SKM-1 treated with dmso at 0.1 percent for 144 hours (cell line): ENCODE measurements at regions not wholly inside any gene's neighbourhood (a gene's known extent, or its start where the extent isn't known, plus 50 kb on each side); places are given as distances from the start of the nearest gene placed in this dataset.
A peak's percentile ranks its signal among the peaks of the same experiment; 100 is the strongest.
"Not testable (repeated sequence)": the region's sequence is repeated elsewhere in the genome, so short reads cannot be mapped to it uniquely, and the experiment has no call there.

Experiments used
- DNase-seq: peaks from one replicate; lab custom pipeline; 2025; ENCODE audit not compliant: unreplicated experiment; lab: John Stamatoyannopoulos, UW

DNA sequence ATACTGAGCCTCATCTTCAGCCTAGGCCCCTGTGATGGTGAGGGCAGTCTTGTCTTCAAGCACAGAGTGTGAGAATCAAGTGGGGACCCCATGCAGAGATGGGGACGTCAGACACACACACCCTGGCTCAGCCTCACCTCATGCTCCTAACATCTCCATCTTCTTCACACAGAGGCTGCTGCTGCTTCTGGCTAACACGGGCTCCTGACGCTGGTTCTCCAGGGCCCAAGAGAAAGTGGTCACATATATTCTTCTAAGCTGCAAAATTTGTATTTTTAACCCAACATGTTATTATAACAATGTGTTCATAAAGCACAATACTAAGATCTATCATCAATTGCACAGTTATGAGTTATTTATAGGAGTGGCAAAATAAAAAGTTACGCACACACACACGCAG, 101.2 kb downstream of the VPREB1 start:
- DNase-seq, result no peak

DNA sequence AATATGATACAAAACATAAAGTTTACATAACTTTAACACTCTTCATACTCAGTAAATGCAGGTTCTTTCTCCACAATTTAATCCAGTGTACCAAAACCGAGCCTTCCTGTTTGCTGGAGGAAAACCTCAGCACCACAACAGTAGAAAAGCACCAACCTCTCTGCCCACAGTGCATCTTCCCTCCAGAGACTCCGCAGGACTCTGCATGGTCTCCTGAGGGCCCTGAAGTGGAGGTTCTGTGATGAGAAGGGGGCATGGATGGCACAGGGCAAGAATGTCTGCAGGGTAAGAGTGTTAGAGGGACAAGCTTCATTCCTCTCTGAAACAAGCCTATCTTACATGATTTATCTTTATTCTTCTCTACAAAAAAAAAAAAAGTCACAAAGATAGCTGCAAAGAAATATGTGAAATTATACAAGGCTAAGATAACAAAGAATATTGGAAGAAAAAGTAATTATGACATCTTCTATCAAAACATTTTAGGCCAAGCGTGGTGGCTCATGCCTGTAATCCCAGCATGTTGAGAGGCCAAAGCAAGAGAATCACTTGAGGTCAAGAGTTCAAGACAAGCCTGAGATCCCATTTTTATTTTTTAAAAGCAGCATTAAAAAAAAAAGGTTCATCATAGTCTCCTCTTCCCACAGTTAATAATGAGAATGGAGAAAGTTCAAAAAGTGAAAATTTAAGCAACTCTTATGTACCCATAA, 102.0 kb downstream of the VPREB1 start:
- DNase-seq, result no peak

DNA sequence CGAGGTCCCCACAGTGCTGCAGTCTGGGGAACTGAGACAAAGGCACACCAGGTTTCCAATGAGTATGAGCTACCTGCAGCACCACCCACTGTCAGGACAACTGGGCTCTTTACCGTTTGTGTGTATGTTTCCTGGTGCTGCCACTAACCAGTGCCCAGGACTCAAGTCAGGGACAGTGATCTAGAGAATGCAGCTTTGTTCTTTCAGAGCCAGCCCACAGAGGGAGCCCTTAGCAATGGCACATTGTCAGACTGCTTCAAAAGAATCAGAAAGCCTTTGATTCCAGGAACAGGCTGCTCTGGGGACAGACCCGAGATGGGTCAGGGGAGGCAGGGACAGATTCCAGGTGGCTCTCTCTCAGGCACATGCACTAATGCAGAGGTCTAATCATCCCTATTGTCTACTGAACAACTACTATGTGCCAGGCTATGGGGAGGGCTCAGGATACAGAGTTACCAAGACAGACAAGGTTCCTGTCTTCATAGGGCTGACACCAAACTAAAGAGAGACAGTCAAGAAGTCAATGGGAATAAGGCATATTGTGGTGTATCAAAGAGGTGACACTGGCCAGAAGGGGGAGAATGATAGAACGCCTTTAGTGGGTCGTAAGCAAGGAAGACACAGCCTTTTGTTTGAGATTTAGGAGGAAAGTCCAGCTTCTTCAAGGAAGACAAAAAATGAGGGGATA, 103.7 kb downstream of the VPREB1 start:
- DNase-seq, result no peak

DNA sequence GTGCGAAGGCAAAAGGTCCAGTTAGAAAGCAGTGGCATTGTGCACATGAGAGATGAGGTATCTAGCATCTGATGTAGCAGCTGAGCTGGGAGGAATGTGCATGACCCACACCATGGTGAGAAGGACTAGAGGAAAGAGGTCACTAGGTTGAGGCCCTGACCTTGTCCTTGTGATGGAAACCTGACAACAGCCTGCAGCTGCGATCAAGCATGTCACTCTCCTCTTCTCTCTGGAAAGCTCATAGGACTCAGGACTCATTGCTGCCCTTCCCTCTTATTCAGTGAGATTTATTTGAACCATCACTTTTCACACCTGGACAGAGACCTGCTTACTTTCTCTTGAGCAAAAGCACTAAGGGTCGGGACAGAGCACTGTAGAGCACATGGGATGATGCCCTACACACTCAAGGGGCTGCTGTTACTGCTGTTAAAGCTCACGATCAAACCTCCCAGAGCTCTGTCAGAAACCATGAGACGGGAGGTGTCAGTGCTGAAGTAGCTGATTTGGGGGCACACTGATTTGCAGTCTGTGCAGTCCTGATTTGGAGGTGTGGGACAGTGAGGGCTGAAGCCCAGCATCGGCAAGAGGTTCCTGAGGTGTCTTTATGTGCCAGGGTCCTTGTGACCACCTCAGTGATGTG, 104.3 kb downstream of the VPREB1 start:
- no peak for DNase-seq

DNA sequence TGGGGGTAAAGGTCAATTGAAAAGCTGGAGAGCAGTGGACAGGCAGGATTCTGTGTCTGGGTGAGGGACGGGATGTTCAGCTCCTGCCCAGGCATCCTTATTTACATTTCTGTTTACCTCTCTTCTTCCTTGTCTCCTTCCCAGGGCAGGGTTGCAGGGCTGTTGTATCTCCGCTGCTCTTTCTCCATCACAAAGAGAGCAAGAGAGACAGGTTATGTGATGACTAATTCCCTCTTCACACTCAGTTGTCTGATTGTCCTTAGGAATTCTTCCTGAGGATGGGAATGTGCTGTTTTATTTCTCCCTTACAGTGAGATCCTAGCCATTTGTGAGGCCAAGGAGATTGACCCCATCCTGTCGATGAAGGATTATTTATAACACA, 104.9 kb downstream of the VPREB1 start:
- DNase-seq, result no peak

DNA sequence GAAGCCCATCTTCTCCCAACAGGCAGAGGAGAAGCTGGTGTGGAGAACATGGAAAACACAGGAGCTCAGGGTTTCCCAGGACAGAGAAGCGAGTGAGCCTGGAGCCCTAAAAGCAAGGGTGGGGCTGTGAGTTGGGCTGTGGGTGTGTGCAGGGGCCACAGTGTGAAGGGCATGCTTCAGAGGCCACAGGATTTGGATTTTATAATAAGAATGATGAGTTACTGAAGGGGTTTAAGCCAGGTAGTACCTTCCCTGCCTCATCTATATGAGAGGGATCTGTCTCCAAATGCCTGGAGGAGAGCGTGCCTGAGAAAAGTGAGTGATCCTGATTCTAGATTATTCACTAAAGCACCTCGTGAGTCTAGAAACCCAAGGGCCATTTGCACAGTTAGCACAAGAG, 106.8 kb downstream of the VPREB1 start:
- DNase-seq, result no peak

DNA sequence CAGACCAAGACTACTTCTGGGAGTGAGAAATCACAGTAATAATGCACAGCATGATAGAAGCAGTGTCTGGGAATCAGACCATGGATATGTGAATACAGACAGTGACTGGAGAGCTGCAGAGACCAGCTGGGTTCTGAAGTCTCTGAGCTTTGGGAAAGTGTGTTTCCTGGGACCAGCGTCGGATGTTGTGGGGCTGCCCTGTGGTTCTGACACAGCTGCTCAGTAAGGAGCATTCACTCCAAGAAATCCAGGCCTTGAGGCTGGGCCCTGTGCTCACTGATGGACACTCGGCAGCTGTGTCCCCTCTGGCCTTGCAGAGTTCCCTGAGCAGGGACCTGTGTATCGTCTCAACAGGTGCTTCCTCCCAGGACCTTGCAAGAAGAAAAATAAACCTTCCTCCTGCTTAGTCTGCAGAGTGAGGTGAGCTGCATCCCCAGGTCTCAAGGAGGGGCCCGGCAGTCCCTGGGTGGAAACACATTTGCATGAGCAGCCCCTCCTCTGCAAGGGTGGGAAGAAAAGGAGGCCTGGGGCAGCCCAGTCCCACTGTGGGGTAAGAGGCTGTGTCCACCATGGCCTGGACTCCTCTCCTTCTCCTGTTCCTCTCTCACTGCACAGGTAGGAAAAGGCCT, 107.9 kb downstream of the VPREB1 start:
- DNase-seq, result no peak

DNA sequence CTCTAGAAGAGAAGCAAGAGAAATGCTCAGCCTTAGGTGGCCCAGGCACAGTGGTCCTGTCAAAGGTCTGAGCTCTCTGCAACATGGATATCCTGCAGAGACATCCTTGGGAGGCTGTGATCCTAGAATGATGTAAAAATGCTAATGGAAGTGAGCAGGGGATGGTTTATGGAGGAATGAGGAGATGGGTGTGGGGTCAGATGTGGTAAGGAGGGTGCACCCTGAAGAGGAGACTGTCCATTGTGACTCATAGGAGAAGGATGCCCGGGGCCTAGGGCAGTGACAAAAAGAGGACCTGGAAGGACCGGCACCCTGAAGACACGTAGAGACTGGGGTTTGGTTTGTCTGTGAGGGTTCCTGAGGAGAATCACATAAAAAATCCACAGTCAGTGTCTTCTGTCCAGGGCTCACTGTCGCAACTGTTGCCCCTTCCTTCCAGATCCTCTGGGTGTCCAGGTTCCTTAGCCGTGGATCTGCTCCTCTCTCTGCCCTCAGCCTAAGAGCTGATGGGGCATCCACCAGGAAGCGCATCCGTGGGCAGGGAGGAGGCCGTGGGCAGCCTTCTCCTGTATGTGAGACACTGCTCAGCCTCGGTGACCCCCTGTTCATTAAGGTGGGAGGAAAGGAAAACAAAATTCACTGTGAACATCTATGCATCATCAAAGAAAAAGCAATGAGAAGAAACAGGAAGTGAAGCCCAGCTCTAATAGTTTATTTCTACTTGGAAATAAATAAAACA, 110.7 kb downstream of the VPREB1 start:
- DNase-seq, result no peak

DNA sequence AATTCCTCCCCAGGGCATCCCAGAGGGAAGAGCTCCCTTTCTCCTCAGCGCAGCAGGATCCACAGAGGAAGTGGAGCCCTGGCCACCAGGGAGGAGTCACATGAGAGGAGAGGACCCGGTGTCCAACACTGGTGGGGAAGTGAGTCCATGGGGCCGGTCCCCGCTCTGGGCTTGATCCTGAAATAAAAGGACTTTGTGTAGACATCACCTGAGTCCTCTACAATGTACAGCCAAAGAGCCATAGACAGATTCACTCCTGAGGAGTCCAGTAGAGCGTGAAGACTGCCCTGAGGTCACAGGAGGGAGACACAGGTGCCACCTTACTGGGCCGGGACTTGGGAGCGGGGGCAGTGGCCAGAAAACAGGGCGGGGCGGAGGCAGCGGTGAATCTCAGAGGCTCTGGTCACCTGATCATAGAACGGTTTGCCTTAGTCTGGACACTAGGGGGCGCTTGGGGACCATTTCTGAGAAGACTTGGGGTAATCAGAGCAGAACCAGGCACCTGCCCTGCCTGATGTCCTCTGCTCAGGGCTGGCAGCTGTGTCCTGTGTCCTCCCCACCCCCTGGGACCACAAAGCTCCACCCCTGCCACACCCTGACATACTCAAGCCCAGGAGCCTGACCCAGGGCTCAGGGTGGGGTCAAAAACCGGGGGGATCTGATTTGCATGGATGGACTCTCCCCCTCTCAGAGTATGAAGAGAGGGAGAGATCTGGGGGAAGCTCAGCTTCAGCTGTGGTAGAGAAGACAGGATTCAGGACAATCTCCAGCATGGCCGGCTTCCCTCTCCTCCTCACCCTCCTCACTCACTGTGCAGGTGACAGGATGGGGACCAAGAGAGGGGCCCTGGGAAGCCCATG, 112.7 kb downstream of the VPREB1 start:
- DNase-seq, result peak; percentile 74

DNA sequence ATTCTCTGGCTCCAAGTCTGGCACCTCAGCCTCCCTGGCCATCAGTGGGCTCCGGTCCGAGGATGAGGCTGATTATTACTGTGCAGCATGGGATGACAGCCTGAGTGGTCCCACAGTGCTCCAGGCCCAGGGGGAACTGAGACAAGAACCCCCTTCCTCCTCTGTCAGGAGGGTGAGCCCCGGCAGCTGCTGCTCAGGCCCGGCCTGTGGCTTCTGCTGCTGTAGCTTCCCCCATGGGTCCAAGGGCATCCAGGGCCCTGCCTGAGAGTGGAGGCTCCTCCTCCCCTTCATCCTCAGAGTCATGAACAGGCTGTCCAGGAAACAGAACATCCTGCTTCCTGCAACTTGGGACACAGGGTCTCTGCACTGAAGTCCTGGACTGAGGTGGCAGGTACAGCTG, 113.6 kb downstream of the VPREB1 start:
- no peak for DNase-seq

DNA sequence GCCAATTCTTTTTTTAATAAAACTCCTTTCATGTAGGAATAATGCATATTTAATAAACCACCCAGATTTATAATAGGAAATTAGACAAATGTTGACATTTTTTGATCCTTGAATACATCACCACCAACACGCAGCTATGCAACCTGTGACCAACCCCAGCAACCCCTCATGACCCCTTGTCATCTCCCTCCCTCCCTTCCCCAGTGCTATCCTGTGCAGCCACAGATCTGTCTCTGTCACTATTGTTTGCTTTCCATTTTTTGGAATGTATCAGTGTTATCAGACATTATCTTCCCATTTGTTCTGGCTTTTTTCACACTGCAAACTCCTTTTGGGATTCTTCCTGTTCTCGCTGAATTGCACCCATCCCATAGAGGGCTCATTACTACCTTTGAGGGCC, 114.1 kb downstream of the VPREB1 start:
- DNase-seq, result no peak

DNA sequence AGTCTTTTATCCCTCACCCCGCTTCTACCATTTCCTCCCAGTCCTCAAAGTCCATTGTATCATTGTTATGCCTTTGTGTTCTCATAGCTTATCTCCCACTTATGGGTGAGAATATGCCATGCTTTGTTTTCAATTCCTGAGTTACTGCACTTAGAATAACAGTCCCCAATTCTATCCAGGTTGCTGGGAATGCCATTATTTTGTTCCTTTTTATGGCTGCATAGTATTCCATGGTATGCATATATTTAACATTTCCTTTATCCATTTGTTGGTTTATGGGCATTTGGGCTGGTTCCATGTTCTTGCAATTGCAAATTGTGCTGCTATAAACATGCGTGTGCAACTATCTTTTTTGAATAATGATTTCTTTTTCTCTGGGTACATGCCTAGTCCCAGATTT, 114.9 kb downstream of the VPREB1 start:
- DNase-seq, result no peak

DNA sequence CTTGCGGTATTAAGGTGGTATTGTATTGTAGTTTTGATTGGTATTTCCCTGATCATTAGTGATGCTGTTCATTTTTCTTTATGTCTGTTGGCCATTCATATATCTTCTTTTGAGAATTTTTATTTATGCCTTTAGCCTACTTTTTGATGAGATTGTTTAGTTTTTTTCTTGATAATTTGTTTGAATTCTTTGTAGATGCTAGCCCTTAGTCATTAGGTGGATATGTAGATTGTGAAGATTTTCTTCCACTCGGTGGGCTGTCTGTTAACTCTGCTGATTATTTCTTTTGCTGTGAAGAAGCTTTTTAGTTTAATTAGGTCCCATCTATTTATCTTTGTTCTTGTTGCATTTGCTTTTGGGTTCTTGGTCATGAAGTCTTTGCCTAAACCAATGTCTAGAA, 115.4 kb downstream of the VPREB1 start:
- DNase-seq, result no peak

DNA sequence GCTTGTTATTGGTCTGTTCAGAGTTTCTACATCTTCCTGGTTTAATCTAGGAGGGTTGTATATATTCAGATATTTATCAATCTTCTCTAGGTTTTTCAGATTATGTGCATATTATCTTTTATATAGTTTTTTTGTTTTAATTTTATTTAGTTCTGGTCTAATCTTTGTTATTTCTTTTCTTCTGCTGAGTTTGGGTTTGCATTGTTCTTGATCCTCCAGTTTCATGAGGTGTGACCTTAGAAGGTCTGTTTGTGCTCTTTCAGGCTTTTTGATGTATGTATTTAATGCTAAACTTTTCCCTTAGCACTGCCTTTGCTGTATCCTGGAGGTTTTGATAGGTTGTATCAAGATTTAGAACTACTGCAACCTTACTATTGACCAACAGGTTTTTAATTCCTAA, 117.7 kb downstream of the VPREB1 start:
- DNase-seq, result no peak

DNA sequence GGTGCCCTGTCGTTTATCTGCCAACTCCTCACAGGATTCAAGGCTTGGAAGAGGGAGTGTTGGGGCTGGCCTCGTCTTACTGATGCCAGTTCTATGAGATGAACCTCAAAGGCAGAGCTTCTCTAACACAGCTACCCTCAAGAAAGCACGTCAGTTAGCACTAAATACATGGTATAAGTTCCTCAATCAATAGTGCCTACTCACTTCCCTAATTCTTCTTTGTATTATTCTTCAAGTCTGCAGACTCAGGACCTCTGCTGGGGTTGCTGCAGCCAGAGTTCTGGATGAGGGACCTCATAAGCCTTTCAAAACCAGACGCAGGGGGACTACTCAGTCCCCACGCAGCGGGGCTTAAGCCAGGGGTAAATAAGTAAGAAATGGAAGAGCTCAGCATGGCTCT, 118.3 kb downstream of the VPREB1 start:
- DNase-seq, result peak; percentile 67

DNA sequence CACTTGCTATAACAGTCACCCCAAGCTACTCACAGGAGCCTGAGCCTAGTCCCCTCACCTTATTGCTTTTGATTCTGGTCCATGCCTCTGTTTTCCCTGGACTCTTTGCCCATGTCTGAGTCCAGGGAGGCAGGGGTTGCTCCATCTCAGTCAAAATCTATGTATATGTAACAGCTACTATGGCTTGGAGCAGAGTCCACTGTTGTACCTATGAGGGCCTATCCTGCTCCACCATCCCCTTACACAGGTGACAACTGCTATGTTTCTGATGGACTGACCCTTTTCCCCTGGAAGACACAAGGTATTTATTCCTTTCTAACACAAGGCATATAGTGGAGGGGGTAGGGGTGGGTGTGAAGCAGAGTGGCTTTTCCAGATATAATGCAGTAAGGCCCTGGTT, 119.6 kb downstream of the VPREB1 start:
- no peak for DNase-seq

DNA sequence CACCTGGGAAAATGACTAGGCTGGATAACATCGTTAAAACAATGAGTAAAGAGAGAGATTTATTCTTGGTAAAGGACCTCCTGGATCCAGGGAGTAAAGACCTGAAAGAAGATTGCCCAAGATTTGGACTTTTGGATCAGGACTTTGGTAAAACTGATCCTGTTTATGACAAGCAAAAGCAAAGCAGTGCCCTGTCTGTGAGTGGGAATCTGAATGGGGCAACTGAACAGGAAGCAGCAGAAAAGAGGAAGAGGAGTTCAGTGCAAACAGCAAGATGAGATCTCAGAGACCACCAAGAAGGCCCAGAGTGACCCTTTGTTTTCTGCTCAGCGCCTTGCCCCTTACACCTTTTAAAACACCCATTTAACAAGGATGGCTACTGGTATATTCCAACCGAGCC, 122.0 kb downstream of the VPREB1 start:
- DNase-seq, result peak; percentile 24

DNA sequence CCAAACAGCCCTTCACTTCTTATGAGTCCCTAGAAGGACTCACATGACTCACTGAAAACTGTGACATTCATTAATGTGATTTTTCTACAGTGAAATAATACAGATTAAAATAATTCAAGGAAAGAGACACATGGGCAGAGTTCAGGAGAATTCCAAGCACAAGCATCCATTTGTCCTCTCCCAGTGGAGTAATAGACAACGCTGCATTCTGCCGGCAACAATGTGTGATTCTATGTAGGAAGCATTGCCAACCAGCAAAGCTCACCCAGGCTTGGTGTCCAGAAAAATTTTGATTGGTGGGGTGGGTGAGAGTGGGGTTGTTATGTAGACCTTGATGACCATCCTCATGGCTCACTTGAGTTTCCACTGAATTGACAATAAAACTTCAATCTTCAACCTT, 123.9 kb downstream of the VPREB1 start:
- no peak for DNase-seq

DNA sequence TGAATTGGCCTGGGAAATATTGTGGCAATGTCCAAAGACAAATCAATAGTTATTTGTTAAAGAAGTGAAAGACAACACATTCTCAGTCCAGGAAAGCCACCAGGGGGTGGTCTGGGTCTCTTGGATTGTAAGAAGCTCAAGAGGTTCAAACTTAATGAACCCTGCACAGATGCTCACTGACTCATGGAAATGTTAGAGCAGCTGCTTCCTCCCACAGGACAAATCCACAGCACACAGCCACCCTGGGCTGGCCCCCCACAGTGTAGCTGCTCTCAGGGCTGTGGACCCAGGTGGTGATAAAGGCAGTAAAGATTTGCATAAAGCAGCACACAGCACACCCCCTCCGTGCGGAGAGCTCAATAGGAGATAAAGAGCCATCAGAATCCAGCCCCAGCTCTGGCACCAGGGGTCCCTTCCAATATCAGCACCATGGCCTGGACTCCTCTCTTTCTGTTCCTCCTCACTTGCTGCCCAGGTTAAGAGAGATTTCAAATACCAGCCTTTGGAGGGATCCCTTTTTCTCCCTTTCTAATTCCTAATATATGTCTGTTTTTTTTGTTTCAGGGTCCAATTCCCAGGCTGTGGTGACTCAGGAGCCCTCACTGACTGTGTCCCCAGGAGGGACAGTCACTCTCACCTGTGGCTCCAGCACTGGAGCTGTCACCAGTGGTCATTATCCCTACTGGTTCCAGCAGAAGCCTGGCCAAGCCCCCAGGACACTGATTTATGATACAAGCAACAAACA, 124.8 kb downstream of the VPREB1 start:
- not testable (repeated sequence) for DNase-seq

DNA sequence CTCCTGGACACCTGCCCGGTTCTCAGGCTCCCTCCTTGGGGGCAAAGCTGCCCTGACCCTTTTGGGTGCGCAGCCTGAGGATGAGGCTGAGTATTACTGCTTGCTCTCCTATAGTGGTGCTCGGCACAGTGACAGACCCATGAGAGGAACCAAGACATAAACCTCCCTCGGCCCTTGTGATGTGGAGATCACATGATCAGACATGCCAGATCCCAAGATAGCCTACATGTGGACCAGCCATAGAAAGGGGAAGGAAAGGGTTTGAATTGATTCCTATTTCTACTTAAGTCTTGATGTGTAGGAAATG, 125.3 kb downstream of the VPREB1 start:
- no peak for DNase-seq
